ENCODE measurements at regions not wholly inside any gene's neighbourhood (a gene's known extent, or its start where the extent isn't known, plus 50 kb on each side); places are given as distances from the start of the nearest gene placed in this dataset.

- TF ChIP-seq CTCF (IDR thresholded peaks at IDR 0.05; ENCODE audit: low read depth, low read length) = no peak
- DNase-seq (ENCODE audit: low read depth, low spot score) = no peak
- H3K4me3 ChIP-seq (ENCODE audit: low read depth, low read length) = no peak overlapping the region
- in situ Hi-C loops (cut with HindIII; ENCODE audit: low sequenced_read_pairs) = no loop called here
These were observed 186.1 kb downstream of the FOXG1 start for GRCh38 chr14:28952666-28953065.

- no peak overlapping the region for H3K4me3 ChIP-seq (ENCODE audit: low read depth, low read length)
- no peak for TF ChIP-seq CTCF (IDR thresholded peaks at IDR 0.05; ENCODE audit: low read depth, low read length)
- no peak for DNase-seq (ENCODE audit: low read depth, low spot score)
- in situ Hi-C loops (cut with HindIII; ENCODE audit: low sequenced_read_pairs) = no loop called here
These were observed 187.4 kb downstream of the FOXG1 start for GRCh38 chr14:28953973-28954372.

GRCh38 chr14:28966416-28967233, 200.0 kb downstream of the FOXG1 start:
- H3K4me3 ChIP-seq (ENCODE audit: low read depth, low read length) = no peak overlapping the region
- in situ Hi-C loops (cut with HindIII; ENCODE audit: low sequenced_read_pairs) = no loop called here
- DNase-seq (ENCODE audit: low read depth, low spot score) = no peak
- TF ChIP-seq CTCF (IDR thresholded peaks at IDR 0.05; ENCODE audit: low read depth, low read length) = no peak

GRCh38 chr14:28975084-28975483, 208.5 kb downstream of the FOXG1 start:
- in situ Hi-C loops (cut with HindIII; ENCODE audit: low sequenced_read_pairs) = no loop called here
- no peak for TF ChIP-seq CTCF (IDR thresholded peaks at IDR 0.05; ENCODE audit: low read depth, low read length)
- no peak for DNase-seq (ENCODE audit: low read depth, low spot score)
- no peak overlapping the region for H3K4me3 ChIP-seq (ENCODE audit: low read depth, low read length)

GRCh38 chr14:28982228-28982627, 215.6 kb downstream of the FOXG1 start:
- in situ Hi-C loops (cut with HindIII; ENCODE audit: low sequenced_read_pairs) = no loop called here
- DNase-seq (ENCODE audit: low read depth, low spot score) = no peak
- TF ChIP-seq CTCF (IDR thresholded peaks at IDR 0.05; ENCODE audit: low read depth, low read length) = no peak
- H3K4me3 ChIP-seq (ENCODE audit: low read depth, low read length) = no peak overlapping the region

GRCh38 chr14:28983279-28983678, 216.7 kb downstream of the FOXG1 start:
- in situ Hi-C loops (cut with HindIII; ENCODE audit: low sequenced_read_pairs) = no loop called here

More at GRCh38 chr14:28983279-28983678, 216.7 kb downstream of the FOXG1 start:
- H3K4me3 ChIP-seq (ENCODE audit: low read depth, low read length) = no peak overlapping the region
- TF ChIP-seq CTCF (IDR thresholded peaks at IDR 0.05; ENCODE audit: low read depth, low read length) = no peak
- DNase-seq (ENCODE audit: low read depth, low spot score) = no peak

Measured in astrocyte of the spinal cord (primary cell).